Endodermal cell (in vitro differentiated cells): ENCODE measurements at regions not wholly inside any gene's neighbourhood (a gene's known extent, or its start where the extent isn't known, plus 50 kb on each side); places are given as distances from the start of the nearest gene placed in this dataset.
"Not testable (repeated sequence)": the region's sequence is repeated elsewhere in the genome, so short reads cannot be mapped to it uniquely, and the experiment has no call there.

Experiments used
- DNase-seq: peaks from one replicate; pipeline ENCODE4 v3.0.0-alpha.2; 2017
- H3K27ac ChIP-seq: 2 replicates; pipeline ENCODE4 v1.5.1; 2013; ENCODE audit warnings: mild to moderate bottlenecking, low read depth, low read length, moderate library complexity
- H3K27me3 ChIP-seq: 2 replicates; pipeline ENCODE4 v1.6.1; 2013; ENCODE audit warnings: mild to moderate bottlenecking, low read length, moderate library complexity; ENCODE audit not compliant: insufficient read depth, control insufficient read depth, poor library complexity, severe bottlenecking
- H3K36me3 ChIP-seq: 2 replicates; pipeline ENCODE4 v1.7.0; 2013; ENCODE audit warnings: mild to moderate bottlenecking, low read length, moderate library complexity; ENCODE audit not compliant: control insufficient read depth, insufficient read depth
- H3K4me1 ChIP-seq: one replicate; pipeline ENCODE4 v1.7.0; 2013; ENCODE audit warnings: low read length; ENCODE audit not compliant: control insufficient read depth, insufficient read depth
- H3K4me3 ChIP-seq: 2 replicates; pipeline ENCODE4 v1.5.1; 2013; ENCODE audit warnings: mild to moderate bottlenecking, low read length, moderate library complexity
- H3K9ac ChIP-seq: 2 replicates; pipeline ENCODE4 v1.6.1; 2013; ENCODE audit warnings: mild to moderate bottlenecking, low read length, moderate library complexity; ENCODE audit not compliant: poor library complexity, severe bottlenecking; ENCODE audit errors: extremely low read depth
- H3K9me3 ChIP-seq: 2 replicates; pipeline ENCODE4 v1.6.1; 2013; ENCODE audit warnings: mild to moderate bottlenecking, low read length, moderate library complexity; ENCODE audit not compliant: control insufficient read depth
- H3K27ac Mint-ChIP-seq: 2 replicates; pipeline ENCODE4 v1.8.0; 2020; ENCODE audit warnings: mixed read lengths
- H3K27me3 Mint-ChIP-seq: 2 replicates; pipeline ENCODE4 v1.8.0; 2021; ENCODE audit warnings: mild to moderate bottlenecking, mixed read lengths; ENCODE audit not compliant: insufficient read depth
- H3K36me3 Mint-ChIP-seq: 2 replicates; pipeline ENCODE4 v1.8.0; 2020; ENCODE audit warnings: low read depth, mixed read lengths
- H3K4me1 Mint-ChIP-seq: 2 replicates; pipeline ENCODE4 v1.8.0; 2020; ENCODE audit warnings: mixed read lengths
- H3K4me3 Mint-ChIP-seq: 2 replicates; pipeline ENCODE4 v1.8.0; 2020; ENCODE audit warnings: mild to moderate bottlenecking, moderate library complexity, mixed read lengths
- H3K9me3 Mint-ChIP-seq: 2 replicates; pipeline ENCODE4 v1.8.0; 2020; ENCODE audit warnings: mild to moderate bottlenecking, mixed read lengths
- WGBS, 2 experiments: methylation state at CpG; one replicate each; pipeline versions ENCODE4 v1.1.5 to v1.1.7; 2013; ENCODE audit warnings: missing lambda C conversion rate in 2 of 2, mixed read lengths in 1 of 2; ENCODE audit not compliant: insufficient coverage in 1 of 2, insufficient read length in 1 of 2; 5-methylcytosine and 5-hydroxymethylcytosine counted together
- TF ChIP-seq, protein P1 (sequence below): fragments of 200-600 bp; sonication (generic); conservative IDR thresholded peaks from 2 replicates; pipeline ENCODE4 v1.5.0; 2021; ENCODE audit warnings: antibody characterized with exemption, mild to moderate bottlenecking

DNA sequence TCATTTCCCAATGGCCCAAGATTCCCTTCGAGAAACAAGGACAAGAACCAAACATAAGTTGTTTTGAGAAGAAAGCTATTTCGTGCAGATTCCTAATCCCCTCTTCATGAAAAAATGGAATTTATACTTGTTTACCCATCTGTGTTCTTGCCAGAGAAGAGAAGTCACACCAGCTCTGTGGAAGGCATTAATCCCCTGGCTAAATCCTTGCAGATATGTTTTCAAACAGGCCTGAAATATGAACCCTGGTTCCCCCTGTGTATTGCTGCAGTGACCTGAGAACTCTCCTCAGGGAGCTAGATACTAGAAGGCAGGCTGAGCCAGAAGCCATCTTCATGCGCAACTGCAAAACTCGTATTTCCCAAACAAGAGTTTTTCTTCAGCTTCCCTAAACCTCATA is 337.7 kb downstream of the NEK10 start:
- Histone ChIP-seq H3K4me1 (no peaks in the 10 kb centered on the region), H3K9ac (no peak overlapping the region), H3K27me3 (no peaks in the 10 kb centered on the region), H3K9me3 (peaks cover 27% of the 10 kb centered on the region), H3K27ac (no peak overlapping the region), H3K36me3 (no peaks in the 10 kb centered on the region), H3K4me3 (no peak overlapping the region)
- Mint-ChIP-seq H3K27me3 (no peaks in the 10 kb centered on the region), H3K4me3 (no peak overlapping the region), H3K9me3 (peaks cover 10% of the 10 kb centered on the region), H3K27ac (no peak overlapping the region), H3K36me3 (no peaks in the 10 kb centered on the region), H3K4me1 (peaks cover 20% of the 10 kb centered on the region)
- TF ChIP-seq, protein P1, sequence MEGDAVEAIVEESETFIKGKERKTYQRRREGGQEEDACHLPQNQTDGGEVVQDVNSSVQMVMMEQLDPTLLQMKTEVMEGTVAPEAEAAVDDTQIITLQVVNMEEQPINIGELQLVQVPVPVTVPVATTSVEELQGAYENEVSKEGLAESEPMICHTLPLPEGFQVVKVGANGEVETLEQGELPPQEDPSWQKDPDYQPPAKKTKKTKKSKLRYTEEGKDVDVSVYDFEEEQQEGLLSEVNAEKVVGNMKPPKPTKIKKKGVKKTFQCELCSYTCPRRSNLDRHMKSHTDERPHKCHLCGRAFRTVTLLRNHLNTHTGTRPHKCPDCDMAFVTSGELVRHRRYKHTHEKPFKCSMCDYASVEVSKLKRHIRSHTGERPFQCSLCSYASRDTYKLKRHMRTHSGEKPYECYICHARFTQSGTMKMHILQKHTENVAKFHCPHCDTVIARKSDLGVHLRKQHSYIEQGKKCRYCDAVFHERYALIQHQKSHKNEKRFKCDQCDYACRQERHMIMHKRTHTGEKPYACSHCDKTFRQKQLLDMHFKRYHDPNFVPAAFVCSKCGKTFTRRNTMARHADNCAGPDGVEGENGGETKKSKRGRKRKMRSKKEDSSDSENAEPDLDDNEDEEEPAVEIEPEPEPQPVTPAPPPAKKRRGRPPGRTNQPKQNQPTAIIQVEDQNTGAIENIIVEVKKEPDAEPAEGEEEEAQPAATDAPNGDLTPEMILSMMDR, result no peak
- DNase-seq, result no peak
- whole genome bisulfite sequencing, 2 experiments, result 70 to 81% methylated on average over 4 of the region's 4 CpGs

DNA sequence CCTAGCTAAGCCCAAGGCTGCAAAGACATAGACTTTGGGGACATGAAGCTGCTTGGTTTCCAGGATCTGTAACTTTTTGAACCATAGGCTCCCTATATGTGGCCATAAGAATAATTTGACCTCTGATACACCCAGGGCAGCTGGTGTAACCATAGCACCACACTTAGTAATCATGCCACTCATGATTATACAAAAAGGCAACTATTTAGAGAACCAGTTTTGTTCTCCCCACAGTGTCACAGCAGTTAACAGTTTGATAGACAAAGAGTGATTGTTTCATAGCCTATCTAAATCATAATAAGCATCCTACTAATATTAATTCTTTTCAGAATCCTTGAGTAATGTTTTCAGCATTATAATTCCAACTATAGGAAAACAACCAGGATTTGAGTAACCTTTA is 334.9 kb downstream of the NEK10 start:
- Mint-ChIP-seq H3K27ac (no peak overlapping the region), H3K36me3 (no peaks in the 10 kb centered on the region), H3K9me3 (peaks cover 10% of the 10 kb centered on the region), H3K4me1 (peaks cover 19% of the 10 kb centered on the region), H3K27me3 (no peaks in the 10 kb centered on the region), H3K4me3 (no peak overlapping the region)
- no peak for DNase-seq
- Histone ChIP-seq H3K27me3 (no peaks in the 10 kb centered on the region), H3K9ac (no peak overlapping the region), H3K27ac (no peak overlapping the region), H3K4me3 (peak overlapping the region; percentile 14), H3K4me1 (no peaks in the 10 kb centered on the region), H3K9me3 (peaks cover 31% of the 10 kb centered on the region), H3K36me3 (no peaks in the 10 kb centered on the region)
- TF ChIP-seq, protein P1, result no peak

DNA sequence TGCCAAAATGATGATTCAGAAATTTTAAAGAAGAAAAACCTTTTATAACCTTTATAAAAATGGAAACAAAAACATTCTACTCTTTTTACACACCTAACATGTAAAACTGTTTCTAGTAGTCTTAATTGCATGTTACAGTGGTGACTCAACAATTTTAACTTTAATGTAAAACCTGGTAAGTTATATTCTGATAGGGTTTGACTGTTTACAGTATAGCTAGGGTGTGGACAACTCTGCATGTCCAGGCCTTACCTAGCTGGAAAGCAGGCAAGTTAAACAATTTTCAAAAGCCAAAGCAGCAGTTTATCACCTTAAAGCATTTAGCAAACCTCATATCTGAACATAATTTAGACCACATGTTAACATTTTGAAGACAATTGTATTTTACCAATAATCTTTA is 328.5 kb downstream of the NEK10 start:
- no peak for DNase-seq
- peaks cover 8% of the 10 kb centered on the region for H3K36me3 Mint-ChIP-seq
- peaks cover 14% of the 10 kb centered on the region for H3K9me3 Mint-ChIP-seq
- Histone ChIP-seq H3K27me3 (no peaks in the 10 kb centered on the region), H3K4me1 (peaks cover 5% of the 10 kb centered on the region), H3K27ac (no peak overlapping the region), H3K36me3 (no peaks in the 10 kb centered on the region), H3K9ac (no peak overlapping the region), H3K9me3 (peaks cover 32% of the 10 kb centered on the region), H3K4me3 (no peak overlapping the region)
- H3K4me3 Mint-ChIP-seq, result no peak overlapping the region
- H3K4me1 Mint-ChIP-seq, result peaks cover 37% of the 10 kb centered on the region
- H3K27ac Mint-ChIP-seq, result no peak overlapping the region
- TF ChIP-seq, protein P1, result no peak
- H3K27me3 Mint-ChIP-seq, result no peaks in the 10 kb centered on the region

DNA sequence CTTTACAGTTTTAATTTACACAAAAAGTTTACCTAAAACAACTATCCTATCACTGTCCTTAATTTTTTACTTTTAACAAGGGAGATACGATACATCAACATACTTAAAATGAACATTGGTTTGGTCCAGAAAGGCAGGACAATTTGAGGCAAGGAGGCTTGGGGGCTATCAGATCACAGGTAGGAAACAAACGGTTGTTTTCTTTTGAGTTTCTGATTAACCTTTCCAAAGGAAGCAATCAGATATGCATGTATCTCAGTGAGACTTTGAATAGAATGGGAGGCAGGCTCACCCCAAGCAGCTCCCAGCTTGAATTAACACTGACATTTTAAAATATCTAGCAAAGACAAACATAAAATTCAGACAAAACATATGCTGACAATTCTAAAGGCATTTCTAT is 326.6 kb downstream of the NEK10 start:
- H3K4me1 ChIP-seq, H3K9ac ChIP-seq, H3K27me3 Mint-ChIP-seq, DNase-seq, H3K27ac ChIP-seq, H3K4me3 Mint-ChIP-seq, H3K36me3 Mint-ChIP-seq, H3K9me3 Mint-ChIP-seq, H3K36me3 ChIP-seq, H3K27me3 ChIP-seq: not testable (repeated sequence)
- 34 to 40% methylated on average over 2 of the region's 2 CpGs for WGBS, 2 experiments
- peaks cover 47% of the 10 kb centered on the region for H3K4me1 Mint-ChIP-seq
- H3K27ac Mint-ChIP-seq, result peak overlapping the region; percentile 81
- H3K4me3 ChIP-seq, result peak overlapping the region; percentile 59
- H3K9me3 ChIP-seq, result peaks cover 21% of the 10 kb centered on the region
